AG08395 (cell line): ENCODE measurements at regions not wholly inside any gene's neighbourhood (a gene's known extent, or its start where the extent isn't known, plus 50 kb on each side); places are given as distances from the start of the nearest gene placed in this dataset.
"Not testable (repeated sequence)": the region's sequence is repeated elsewhere in the genome, so short reads cannot be mapped to it uniquely, and the experiment has no call there.

Source experiments
- DNase-seq: peaks from one replicate; pipeline ENCODE4 v3.0.0; 2012; ENCODE audit warnings: mixed read lengths, low spot score

DNA sequence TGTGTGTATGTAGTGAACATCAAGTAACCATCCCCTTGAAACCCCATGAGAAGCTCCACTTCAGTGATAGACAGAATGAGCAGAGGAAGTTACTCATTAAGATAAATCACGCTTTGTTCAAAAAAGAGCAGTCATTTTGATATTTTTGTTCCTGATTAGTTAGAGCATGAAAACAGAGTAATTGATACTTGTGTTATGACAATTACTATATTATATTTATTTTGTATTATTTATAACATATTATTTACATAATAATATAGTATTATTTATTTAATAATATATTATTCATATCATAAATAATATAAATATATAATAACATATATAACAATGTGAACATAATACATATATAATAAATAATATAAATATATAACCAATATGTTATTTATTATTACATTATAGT is 580.9 kb downstream of the SOX5 start:
- DNase-seq, result no peak

DNA sequence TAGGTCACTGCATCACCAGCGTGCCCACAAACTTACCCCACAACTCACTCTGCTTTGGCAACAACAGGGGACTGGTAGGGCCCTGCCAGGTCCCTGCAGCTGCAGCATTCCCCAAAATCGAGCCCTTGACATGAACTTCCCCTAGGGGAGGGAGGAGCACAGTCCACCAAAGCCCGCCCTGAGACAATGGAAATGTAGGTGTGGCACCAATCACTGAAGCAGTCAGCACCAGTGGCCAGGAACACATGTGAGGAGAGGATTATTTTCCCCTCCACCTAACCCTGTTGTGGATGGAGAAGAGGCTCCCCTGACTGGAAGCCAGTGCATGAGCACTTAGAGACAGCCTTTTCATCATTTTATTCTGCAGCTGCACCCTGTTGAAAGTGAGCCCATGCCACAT is 573.8 kb downstream of the SOX5 start:
- no peak for DNase-seq

- DNase-seq, result no peak
Measured at GRCh38 chr12:23376238-23376637, 573.2 kb downstream of the SOX5 start.

DNA sequence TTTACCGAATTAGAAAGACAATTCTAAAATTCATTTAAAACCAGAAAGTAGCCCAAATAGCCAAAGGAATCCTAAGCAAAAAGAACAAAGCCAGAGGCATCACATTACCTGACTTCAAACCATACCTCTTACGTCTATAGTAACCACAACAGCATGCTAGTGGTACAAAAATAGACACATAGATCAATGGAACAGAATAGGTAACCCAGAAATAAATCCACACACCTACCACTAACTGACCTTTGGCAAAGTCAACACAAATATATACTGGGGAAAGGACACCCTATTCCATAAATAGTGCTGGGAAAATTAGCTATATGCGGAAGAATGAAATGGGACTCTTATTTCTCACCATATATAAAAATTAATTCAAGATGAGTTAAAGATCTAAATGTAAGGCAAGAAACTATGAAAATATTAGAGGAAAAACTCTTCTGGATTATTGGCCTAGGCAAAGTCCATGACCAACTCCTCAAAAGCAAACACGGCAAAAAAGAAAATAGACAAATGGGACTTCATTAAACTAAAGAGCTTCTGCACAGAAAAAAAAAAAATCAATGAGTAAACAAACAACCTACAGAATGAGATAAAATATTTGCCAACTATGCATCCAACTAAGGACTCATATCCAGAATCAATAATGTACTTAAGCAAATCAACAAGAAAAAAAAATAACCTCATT is 568.9 kb downstream of the SOX5 start:
- no peak for DNase-seq

GRCh38 chr12:23388898-23389297 is 560.6 kb downstream of the SOX5 start:
- DNase-seq, result not testable (repeated sequence)

GRCh38 chr12:23389315-23389714 is 560.2 kb downstream of the SOX5 start:
- not testable (repeated sequence) for DNase-seq

DNA sequence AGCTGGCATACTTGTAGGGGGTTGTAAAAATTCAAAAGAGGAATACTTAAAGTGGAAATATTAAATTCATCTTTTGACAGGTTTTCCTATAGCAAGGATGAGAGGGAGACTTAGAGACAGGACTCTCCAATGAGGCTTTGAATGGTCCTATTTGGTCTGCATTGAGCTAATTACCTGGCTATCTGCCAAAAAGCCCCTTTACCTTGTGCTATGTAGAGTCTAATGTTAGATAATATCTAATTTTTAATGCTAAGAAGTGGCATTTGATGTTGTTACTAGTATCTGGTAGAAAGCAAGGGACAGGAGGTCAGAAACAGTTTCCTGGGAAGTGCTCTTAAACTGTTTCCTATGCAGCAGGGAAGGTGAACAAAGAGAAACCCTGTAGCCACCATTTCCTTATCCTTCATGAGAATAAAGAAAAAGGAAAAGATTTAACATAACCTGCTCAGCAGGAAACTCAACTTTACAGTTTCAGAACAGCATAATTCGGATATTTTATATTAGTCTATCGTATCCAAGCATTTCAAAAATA is 550.0 kb downstream of the SOX5 start:
- DNase-seq, result no peak

DNA sequence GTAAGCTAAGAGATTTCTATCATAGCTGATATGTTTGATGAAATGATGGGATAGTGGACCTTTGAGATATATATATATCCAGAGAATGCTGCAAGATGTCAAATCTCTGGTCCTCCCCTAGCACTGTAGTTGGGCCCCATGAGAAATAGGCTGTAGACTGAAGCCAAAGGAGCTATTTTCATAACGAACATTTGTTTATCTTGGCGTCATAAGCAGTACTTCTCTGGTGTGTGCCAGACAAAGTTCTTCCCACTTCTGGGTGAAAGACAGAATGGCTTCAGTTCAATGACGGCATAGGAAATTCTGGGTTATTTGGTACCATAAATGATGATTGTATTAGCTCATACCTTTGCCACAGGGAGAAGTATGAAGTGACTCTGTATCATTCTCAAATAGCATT is 534.3 kb downstream of the SOX5 start:
- no peak for DNase-seq

- DNase-seq, result no peak
Measured at GRCh38 chr12:23421556-23421955, 527.9 kb downstream of the SOX5 start.

GRCh38 chr12:23423097-23423687 is 526.3 kb downstream of the SOX5 start:
- DNase-seq, result no peak

DNA sequence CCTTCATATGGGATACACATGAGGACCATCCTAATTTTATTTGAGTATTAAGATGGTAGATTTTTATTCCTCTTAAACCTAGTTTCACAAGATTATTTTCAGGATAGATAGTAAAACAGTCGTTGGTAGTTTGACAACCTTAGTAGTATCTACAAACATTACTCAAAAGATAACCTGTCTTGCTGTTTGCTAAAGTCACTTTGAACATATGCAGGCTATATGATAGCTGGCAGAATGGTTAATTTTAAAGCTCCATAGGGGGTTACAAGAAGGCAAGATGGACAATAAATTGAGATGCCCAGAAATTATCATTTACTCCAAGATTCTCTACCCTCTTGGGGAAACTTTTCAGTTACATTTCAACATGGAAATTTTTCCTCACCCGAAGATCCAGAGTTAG is 525.7 kb downstream of the SOX5 start:
- DNase-seq, result no peak

- no peak for DNase-seq
Measured at GRCh38 chr12:23424685-23425084, 524.8 kb downstream of the SOX5 start.

DNA sequence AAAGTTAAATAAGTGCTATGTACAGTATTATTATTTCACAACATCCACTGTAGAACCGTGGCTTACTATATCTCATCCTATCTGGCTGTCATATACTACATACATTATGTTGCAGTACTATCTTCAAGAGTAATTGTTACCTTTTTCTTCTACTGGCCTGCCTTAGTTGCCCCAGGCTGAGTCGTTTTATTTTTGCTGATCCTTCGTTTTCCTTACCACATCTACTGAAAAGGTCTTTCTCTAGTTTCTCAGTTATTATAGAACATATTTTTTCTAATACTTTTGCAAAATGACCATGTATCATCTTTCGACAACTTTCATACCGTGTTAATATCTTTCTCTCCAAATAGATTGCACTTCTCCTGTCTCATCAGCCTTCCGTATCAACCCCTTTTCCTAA is 523.1 kb downstream of the SOX5 start:
- no peak for DNase-seq

DNA sequence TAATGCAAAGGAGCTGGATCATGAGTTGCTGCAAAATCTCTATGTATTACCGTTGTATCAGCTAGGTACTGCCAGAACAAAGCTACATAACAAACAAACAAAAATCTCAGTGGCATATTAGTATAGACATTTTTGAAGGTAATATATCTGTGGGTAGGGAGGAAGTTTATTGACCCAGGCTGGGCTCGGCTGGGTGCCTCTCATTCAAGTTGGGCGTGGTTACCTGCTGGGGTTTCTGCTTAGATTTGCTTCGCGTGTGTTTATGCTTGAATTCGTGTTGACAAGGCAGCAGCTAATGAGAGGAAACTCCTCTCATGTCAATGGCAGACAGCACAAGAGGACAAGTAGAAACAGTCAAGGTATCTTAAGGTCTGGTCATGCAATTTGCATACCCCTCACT is 520.7 kb downstream of the SOX5 start:
- no peak for DNase-seq

DNA sequence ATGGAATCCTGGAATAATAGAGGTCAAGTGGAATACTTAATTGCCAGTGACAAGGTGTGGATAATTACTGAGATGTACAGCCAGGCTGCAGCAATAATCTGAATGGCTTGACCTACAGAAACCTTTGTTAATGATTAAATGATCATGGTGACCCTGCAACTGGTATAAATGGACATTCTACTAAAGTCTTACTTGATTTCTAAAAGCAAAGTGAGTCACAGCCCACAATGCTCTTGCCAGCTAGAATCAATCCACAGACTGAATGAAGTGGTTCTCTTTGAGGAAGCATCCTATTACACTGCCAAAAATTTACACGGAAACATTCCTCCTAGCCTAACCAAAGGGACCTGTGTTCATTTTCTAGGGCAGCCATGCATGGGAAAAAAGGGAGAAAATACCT is 518.5 kb downstream of the SOX5 start:
- DNase-seq, result no peak

- no peak for DNase-seq
Measured at GRCh38 chr12:23433121-23433520, 516.3 kb downstream of the SOX5 start.

DNA sequence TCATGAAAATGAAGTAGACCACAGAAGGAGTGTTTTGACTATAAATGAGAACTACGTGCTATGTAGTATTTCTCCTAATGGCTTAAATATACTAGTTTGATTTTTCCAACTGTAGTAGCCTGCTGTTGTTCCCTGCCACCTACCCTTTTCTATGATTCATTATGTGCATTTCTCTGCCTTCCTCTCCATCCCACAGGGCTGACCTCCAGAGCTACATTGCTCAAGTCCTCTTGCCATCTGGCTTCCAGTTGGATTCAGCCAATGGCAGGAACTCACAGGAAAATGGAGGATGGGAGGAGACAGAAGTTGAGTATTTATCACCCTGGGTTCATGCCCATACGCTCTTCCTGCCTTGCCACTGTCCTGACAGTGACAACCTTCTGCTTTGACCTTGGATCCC is 515.3 kb downstream of the SOX5 start:
- DNase-seq, result no peak

- DNase-seq, result no peak
Measured at GRCh38 chr12:23446746-23447145, 502.7 kb downstream of the SOX5 start.

DNA sequence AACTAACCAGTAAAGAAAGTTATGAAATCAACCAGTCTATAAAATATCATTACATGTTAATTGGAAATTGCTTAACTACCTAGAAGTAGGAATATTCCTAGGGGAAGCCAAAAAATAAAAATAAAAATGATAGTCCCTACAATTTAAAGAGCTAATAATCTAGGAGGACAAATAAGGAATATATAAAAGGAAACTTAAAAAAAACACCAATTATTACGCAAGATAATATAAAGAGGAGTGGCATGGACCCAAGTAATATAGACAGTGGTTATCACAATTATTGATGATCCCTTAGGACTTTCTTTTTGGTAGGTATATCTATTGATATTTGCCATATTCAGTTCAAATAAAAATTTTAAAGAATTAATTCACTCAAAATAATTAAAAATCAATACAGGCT is 498.7 kb downstream of the SOX5 start:
- DNase-seq, result no peak

DNA sequence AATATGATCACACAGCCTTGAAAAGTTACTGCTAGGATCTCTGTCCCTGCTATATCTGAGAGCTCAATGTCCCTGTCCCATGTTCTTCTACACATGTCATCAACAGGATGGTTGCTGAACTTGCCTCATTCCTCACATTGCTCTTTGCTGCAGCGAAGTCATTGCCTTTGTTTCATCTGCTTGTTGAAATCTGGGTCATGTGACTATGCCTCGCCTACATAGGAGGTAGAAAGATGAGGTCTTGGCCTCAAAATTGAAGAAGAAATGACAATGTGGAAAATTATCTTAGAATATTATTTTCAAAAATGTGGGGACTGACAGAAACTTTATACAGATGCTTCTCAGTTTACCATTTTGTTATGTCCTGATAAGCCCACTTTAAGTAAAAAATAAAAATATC is 494.2 kb downstream of the SOX5 start:
- no peak for DNase-seq

DNA sequence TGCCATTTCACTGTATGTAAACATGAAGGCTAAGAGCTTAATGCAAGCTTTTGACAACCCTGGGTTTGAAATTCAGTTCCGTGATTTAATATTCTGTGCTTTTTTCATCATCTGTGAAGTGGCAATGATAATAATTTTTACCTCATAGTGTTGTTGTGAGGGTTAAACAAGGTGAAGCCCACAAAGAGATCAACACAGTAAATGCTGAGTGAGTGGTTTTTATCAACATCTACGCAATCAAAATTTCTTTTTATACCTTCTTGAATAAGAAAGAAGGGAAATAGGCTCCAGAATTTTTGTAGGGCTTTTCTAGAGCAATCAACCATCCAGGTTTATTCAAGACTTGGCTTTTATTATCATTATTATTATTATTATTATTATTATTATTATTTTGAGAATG is 490.8 kb downstream of the SOX5 start:
- no peak for DNase-seq

DNA sequence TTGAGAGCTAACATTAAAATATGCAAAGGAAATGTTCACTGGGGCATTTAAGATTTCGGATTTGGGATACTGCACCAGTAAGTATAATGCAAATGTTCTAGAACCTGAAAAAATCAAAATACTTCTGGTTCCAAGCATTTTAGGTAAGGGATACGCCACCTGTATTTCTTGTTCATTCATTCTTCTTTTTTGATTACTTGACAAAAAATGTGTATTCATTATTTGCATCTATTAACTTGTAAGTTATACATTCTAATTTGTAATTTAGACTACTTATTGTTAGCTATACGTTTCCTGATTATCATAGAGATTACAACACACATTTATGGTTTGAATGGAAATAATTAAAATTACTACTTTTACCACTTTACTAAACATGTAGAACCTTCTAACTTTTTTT is 486.9 kb downstream of the SOX5 start:
- no peak for DNase-seq

GRCh38 chr12:23463172-23463571 is 486.3 kb downstream of the SOX5 start:
- no peak for DNase-seq

DNA sequence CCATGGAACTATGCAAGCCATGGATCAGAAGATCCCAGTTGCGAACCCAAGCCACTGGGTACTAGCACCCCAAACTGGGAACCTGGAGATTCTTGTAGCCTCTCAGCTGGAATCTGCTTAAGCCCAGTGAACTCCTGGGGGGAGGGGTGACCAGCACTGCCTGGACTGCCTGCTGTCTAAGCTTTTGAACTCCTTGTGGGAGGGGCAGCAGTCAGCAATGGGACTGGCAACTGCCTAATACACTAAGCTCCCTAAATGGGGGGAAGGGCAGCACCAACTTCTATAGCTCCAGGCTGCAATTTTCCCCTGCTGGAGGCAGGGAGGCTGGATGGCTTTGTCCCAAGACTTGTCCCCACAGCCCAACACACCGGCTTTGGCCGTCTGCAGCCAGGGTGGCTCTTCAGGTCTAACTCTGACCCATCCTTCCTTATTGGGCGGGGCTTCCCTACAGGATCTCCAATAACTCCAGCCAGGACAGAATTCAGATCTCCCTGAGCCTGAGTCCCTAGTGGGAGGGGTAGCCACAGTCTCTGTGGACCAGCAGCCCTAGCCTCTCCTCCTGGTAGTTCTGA is 485.1 kb downstream of the SOX5 start:
- no peak for DNase-seq
